Hepatic stellate cell (primary cell): ENCODE measurements at regions not wholly inside any gene's neighbourhood (a gene's known extent, or its start where the extent isn't known, plus 50 kb on each side); places are given as distances from the start of the nearest gene placed in this dataset.

ENCODE experiments used
- DNase-seq: peaks from one replicate; pipeline ENCODE4 v3.0.0; 2011; ENCODE audit warnings: low spot score

DNA sequence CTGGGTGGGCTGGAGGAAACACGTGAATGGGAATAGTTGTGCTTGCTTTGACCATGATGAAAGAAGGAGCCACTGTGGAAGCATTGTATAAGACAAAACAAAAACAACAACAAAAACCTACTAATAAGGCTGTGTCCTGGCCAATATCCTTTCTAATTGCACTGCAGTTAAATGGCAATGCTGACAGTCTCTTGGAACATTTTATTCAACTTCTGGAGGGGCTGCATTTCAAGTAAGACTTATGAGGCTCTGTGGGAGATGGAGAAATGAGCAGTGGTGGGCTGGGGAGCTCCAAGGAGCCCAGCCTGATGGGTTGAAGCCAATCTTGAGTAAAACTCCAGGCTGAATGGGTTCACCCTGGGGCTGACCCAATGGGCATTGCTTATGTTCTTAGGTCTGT is 99.8 kb upstream of the ROPN1 start:
- DNase-seq = no peak

DNA sequence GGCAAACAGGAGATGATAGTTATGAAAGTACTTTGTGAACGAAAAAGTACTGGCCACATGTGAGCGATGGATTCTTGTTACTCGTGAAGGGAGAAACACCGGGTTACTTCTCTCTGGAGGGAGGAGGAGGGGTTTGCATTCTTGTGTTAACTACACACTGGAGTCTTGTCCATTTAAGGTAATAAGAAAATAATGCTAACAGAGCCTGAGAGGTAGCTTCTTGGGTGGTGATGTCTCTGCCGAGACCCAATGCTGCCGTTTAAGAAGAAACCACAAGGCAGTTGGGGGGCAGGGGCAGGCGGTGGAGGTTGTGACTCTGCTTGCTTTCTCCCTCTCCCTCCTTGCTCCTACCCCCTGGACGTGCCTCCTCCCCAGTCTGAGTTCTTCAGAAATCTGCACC is 100.9 kb upstream of the ROPN1 start:
- no peak for DNase-seq

DNA sequence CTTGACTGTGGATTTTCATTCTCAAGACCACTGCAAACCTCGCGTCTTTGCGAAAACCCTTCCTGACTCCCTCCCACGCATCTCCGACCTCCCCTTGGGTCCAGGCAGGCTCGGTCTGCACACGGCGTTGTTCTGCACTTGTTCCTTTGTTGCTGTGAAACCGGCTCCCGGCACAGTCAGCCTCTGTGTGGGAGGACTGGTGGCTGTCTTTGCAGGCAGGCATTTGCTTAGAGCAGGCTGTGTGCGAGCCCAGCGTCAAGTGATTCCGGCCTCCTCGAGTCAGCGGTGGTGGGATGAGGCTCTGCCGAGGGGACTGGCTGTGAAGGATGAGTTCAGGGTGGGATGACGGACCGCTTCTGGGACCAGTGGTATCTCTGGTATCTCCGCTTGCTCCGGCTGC is 102.6 kb upstream of the ROPN1 start:
- no peak for DNase-seq

DNA sequence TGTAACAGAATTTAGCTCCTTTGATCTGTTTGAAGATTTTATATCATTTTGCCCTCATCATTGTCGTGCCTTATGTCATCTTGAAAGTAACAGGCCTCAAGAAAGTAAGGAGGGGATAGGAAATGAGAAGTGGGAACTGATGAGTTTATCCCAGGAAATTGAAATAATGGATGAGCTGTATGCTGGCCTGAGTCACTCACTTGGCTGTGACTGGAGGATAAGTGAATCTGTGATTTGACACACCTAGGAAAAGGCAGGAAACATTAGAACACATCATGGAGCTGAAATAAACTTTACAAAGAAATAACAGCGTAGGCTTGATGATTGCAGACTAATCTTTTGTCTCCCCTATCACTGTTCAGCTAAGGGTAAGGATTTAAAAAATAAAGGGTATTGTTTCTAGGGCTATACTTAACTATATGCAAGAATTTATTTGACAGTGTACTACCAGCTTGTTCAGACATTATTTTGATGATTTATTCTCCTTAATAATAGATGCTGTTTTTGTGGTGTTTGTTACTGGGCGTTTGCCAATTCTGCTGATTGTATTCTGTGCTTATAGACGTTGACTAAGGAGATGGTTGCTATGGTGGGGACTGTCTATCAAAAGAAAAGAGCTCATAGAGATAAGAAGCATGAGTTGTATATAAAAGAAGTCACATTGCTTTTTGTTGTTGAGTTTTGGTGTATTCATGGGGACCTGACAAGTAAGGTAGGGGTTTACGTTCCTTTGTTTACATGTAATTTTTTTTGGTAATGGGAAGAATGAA is 105.6 kb upstream of the ROPN1 start:
- DNase-seq = no peak

DNA sequence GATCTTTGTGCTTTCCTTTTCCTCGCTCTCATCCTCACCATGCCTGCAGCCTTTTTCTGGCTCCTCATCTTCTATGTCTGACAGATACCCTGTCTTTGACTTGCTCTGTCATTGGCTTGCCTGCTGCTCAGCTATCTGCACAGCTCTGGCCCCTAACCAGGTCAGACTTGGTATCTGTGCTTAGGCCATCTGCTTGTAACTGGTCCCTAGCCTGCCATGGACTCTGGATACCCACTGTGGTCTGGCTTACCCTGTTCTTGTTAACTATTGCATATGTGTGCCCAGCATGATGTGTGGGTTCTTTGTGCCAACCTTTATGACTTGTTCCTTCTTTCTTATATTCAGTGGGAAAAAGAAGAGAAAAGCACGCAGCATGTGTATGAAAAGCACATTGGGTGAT is 109.7 kb upstream of the ROPN1 start:
- DNase-seq = no peak

DNA sequence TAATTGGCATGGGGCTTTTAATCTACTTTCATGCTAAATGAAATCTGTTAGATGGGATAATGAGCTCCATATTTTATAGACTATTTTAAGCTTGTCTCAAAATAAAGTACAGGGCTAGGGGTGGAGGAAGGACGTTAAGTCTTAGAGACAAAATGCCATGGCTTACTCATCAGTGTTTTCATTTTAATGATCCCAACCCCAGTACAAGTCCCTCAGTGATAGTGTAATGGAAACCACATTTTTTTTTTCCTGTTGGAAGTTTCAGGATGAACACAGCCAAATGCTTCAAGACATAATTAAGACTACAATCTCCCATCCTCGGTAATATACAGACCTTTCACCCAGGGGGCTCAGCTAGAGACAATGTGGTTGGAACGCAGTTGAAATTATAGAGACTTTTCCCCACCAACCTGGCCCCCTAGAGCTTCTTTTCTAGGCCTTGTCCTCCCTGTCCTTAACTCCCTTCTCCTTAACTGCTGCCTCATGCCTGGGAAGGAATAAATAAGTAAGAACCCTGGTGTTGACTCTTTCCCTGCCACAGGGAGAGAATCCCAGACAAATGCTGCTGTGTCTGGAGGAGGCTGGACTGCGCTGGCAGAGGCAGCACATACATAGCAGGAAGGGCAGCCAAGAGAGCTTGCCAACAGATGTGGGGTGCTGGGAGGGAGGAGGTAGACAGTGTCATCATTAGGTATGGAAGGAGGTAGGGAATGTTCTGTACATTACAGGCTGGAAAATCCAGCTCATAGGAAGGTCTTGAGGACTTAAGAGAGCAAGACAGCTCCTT is 115.4 kb upstream of the ROPN1 start:
- no peak for DNase-seq

DNA sequence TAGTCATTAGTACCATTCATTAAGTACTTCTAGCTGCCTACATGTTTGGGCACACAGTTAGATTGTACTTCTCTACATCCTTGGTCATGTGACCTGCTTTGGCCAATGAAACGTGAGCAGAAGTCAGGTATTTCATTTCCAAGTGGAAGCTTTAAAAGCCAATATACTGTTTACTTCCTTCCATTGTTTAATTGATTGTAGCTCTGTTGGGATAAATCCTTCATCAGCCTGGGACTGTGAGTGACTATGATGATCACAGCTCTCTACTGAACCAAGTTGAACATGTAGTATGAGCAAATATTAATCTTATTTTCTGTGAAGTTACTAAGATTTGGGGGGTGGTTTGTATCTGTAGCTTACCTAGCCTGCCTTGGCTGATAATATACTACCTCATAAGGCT is 116.5 kb upstream of the ROPN1 start:
- no peak for DNase-seq

DNA sequence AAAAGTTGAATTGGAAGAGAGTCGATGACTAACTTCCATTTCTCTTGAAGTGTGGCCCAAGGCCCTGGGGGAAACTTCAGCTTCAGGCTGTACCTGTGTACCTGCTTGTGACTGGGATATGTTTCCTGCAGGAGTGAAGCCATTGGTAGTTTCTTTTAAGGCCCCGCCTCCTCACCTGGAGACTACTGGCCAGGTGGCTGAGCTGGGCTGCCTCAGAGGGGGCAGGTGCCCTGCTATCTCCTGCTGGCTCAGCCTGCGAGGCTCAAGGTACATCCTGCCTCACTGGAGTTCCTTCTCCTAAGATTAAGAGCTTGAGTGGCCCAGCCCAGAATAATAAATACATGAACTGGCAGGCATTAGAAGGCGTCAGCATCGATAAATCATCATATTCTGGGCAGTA is 121.6 kb upstream of the ROPN1 start:
- DNase-seq = no peak

DNA sequence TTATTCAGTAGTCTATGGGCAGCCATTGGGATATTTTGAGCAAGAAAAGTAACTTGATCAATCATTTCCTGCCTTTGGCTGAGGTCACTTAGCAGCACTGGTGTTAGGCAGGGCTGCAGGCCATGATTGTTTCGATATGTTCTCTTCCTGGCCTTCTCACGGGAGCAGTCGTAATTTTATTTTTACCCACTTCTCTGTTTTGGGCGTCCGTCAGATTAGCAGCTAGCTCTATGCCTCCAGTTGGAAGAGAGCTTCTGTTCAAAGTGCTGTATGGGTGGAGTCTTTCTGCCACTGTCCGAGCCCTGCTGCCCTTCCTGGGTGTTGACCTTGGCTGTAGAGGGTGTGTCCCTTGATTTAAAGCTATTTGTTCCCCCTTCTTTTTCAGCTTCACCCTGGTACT is 123.4 kb upstream of the ROPN1 start:
- no peak for DNase-seq

DNA sequence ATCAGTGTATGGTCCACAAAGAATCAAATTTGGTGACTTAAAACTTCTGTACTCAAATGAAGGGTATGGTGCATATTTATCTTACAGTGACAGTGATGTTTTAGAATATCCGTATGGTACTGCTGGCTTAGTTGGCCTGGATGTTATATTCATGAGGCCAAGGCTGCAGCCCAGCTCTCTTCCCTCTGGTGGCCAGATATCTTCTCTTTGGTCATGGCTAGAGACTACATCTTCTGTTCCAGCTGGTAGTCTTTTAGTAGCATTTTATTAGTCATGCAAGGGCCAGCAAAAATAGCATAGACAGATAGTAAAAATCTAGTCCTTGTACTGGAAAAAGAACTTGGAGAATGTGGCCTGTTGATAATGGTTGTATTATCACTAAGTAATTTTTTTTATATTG is 124.0 kb upstream of the ROPN1 start:
- no peak for DNase-seq

DNA sequence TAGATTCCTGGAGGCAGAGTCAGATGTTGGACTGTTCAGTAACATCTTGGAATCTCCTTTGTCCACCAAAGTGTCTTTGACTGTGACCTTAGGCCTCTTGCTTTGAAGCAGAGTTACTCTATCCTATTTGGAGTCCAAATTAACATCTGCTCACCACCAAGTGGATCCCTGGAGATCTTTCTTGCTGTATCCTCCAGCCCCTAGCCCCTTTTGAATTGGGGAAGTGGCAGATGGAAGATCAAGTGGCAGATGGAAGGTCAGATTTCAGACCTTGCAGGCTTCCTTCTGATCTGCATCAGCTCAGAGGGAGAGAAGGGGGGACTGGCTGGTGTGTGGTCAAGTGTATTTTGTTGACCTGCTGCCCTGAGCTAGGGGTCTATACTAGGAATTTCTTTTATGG is 125.0 kb upstream of the ROPN1 start:
- no peak for DNase-seq

DNA sequence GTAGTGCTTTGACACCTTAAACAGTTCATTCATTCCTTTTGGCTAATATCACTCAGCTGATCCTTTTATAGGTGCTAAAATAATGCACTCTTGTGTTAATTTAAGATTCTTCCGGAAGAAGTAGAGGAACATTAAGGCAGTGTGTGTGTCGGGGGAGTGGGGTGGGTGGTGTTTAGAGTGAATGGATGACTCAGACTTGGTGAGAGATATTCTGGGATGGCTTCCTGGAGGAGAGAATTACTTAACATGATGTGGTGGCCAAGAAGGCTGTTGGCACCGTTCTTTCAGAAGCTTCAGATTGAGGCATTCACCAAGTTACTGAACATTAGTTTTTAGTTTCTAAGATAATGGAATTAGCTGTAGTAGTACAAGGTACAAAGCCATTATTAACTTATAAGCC is 125.6 kb upstream of the ROPN1 start:
- DNase-seq = peak; percentile 11

DNA sequence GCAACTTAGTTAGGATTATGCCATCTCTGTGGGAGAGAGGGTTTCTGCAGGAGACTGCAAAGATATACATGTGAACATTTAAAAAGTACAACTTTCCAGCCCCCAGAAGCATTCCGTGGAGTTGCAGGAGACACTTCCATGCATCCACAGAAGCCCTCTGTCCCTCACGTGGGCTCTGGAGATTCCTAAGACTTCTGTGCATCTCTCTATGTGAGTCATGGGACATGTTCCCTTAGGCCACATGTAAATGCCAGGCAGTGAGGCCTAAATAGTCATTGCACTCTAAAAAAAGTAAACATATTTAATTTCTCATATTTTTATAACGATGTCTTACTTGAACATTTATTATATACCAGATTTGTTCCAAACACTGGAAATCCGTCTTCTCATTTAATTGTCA is 126.5 kb upstream of the ROPN1 start:
- peak; percentile 14 for DNase-seq

DNA sequence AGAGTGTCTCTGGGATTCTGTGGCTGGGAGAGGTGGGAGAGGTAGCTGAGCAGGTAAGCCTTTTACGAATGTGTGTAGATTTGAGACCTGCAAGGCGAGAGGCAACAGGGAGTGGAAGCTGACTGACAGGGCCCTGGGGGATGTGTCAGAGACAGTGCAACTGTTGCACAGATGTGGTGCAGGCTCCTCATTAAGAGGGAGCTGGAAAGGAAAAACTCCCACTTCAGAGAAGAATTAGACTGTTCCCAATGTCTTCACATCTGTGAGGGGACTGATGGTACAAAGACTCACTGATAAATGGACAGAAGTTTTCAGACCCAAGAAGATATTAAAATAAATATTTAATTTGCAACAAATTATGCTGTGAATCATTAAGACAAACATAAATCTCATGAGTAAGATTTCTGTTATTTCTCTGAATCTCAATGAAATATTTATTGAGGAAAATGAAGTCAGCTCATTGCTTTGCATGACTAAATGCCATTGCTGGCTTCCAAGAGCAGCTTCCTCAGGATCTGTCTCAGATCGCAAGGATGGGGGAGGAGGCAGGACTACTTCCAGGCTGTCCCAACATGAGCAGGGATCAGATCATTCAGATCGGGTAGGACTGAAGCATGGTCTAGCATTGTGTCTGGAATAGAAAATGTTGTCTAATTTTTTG is 127.3 kb upstream of the ROPN1 start:
- peak; percentile 57 for DNase-seq

DNA sequence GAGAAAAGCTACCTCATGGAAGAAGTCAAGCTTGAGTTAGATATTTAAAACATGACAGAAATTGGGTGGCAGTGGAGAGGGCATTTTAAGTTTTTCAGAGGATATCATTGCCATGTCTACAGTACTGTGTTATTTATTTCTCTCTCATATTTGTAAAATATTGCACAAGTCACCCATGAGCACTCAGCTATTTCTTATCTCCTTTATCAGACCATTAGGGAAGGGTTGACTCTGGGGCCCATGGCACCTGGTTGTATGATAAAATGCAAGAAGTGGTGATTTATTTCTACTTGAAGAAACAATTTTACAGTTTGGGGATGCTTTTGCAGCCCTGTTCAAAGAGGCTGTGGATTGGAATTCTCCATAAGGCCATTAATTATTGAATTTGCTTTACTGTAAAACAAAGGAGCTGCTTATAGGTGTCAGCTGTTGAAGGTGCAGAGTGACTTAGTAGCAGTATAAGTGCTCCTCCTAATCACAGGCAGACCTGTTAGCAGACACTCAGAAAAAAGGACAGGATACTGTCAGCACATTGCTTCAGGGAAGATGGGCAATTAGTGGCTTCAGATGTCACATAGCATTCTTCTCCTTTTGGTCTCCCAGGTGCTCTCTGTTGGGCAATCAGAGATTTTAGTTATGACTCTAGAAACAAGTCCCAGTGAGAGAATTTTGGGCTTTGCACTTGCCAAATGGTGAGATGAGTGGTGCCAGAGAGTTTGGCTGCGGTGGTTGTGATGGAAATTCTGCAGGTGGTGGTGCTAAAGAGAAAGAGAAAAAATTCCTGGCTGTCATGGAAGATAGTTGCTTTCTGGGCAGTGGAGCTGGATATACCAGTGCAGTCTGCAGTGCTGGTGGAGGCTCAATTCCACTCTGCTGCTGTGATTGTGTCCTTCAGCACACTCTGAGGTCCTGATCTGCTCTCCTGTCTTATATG is 129.7 kb upstream of the ROPN1 start:
- DNase-seq = no peak

DNA sequence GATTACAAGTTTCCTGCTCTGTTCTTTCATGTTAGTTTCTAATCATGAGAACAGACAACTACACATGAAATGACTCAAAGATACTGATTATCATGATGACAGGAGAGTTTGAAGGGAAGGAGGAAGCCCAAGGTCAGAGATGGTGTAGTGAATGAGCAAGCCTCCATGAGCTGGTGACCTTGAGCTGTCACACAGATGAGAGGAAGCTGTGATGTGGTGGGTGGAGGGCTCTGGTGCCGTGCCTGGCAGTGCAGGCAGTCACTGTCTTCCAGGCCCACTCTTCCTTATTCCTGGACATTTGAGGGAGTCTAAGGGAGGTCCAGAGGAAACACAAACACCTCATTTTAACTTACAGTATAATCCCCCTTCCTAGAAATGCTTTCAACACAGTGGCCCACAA is 133.4 kb upstream of the ROPN1 start:
- DNase-seq = no peak

DNA sequence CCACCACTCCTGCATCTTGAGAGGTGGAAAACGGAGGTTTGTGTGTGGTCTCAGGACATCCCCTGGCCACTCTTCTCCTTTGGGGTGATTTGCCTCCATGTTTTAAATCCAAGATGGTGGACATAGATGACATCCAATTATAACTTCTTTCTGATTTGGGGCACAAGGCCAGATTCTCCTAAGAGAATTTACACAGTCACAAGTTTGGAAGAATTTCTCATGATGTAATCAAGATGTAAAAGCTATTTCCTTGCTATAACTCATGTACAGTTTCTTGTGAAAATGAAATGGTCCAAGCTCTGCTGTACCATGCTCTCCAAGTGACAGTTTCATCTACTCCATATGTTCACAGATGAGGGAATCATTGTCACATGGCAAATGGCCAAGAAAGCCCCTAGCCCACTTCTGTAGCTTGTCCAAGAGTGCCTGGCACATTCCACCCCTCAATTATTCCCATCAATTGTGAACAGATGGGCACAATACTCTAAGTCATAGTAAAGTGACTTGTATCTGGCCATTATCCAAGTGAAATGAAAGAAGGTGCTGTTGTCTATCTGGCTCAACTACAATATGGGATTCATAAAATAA is 134.6 kb upstream of the ROPN1 start:
- no peak for DNase-seq

DNA sequence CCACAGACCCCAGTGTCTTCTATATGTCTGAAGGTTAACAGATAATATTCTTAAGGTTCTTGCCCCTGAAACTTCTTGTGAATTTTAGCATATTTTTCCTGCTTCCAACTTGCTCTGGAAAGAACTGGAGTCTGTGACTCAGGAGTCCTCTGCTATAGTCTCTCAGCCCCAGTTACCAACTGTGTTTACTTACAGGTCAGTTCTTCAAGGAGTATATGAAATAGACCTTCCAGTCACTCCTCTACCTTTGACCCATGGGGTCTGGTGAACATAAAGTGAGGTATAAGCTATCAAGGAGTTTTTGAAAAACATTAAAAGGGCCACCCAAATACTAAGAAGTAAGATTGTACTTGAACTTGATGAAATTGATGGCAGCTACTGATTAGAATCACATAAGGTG is 139.2 kb upstream of the ROPN1 start:
- no peak for DNase-seq

DNA sequence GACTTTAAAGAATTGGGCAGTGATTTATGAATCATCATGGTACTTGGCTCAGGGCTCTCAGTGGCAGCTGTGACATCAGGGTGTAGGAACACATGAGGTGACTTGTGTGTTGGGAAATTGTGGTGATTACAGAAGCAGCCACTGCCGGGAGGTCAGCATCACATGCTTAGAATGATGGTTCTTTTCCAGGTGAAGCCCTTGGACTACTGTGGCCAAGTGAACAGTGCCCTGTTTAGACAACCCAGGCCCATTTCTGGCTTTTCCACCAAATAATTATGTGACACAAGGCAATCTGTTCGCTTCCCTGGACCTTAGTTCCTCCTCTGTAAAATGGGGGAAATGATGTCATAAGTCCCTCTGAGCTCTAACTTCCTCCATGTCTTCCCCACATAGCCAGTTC is 139.7 kb upstream of the ROPN1 start:
- DNase-seq = no peak

DNA sequence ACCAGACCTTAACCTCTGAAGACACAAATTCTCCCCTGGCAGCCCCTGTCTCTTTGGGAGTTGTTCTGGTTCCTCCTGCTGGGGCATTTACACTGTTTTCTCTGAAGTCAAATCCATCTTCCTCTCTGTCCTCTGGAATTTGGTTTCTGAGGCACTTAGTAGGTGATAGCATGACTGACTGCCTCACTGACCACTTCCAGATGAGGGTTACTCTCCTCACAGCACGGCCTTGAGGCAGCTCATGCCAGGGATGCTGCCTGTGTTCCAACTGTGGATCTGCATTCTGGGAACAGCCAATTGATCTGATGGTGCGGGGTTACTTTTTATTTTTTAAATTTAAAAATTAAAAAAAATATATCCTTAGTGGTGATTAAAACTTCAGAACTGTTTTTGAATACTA is 140.9 kb upstream of the ROPN1 start:
- DNase-seq = no peak

DNA sequence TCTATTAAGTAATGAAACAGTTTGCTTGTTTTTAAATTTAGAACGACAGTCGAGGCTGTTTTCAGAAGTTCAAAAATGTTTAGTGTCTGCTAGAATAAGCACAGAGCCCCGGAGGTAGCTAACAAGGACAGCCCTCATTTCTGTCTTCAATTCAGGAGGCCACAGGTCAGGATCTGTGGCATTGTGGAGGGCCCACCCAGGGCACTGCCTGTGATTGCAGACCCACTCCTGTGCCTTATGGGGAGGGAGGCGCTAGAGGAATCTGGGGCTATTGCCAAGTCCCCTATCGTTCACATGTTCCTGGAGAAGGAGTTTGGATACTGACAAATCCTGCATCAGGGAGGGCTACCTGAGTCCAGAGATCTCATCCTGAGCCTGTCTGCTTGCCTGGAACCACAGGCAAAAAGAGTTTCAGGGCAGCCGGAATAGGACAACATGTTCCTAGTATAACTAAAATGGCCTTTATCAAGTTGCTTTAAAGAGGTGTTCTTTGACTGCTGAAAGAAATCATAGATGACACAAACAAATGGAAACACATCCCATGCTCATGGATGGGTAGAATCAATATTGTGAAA is 141.5 kb upstream of the ROPN1 start:
- DNase-seq = no peak
